SIG-M5 treated with dmso at 0.1 percent for 504 hours (cell line): ENCODE measurements at regions not wholly inside any gene's neighbourhood (a gene's known extent, or its start where the extent isn't known, plus 50 kb on each side); places are given as distances from the start of the nearest gene placed in this dataset.

Experiments used
- DNase-seq: peaks from one replicate; lab custom pipeline; 2025; ENCODE audit not compliant: unreplicated experiment; lab: John Stamatoyannopoulos, UW

DNA sequence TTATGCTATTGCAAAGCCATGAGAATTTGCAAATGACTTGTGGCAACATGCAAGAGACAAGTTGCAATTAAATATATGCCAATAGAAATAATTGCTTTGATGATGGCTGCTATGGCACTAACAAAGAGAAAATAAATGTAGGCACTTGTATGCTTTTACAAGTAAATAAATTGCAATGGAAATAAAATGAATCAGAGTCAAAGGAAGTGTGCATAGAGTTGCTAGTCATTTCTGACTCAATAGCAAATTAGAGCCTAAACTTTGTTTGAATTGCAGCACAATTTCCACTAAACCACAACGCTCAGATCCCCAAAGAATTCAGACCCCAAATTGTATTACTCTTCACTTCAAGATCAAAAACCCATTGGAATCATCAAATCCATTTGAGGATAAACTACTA lies 792.1 kb upstream of the ARGLU1 start:
- DNase-seq: no peak

DNA sequence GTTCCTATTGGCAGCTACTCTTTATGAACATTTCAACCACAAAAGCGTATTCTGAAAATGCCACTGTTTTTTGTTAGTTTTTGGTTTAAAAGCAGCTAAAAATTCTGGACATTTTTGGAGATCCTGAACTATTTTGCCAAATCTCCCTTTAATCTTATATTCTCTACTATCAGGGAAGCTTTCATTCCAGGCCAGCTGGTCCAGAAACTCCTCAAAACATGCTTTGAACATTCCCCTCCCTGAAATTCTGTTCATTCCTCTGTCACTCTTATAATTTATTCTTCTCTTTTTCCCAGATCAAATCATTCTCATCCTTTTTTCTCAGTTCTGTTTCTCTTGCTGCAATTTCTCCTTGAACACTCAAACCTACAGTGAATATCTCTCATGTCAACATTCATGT lies 790.9 kb upstream of the ARGLU1 start:
- DNase-seq: no peak

DNA sequence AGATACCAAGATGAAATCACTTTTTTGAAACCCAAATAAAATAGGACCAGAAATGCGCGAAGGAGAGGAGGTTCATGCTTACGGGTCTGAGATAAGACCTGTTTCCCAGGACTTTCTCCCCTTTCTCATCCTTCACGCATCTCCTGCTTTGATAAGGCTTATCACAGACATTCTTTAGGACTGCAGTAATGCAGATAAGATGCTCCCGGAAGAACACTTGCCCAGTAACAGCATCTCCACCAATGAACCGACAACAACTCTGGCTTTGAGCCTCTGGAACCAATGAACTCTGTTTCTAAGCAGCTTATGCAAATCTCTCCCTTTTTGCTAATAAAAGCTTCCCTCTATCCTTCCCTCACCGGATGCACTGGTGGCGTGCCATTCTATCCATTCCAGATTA lies 783.4 kb upstream of the ARGLU1 start:
- DNase-seq: no peak

DNA sequence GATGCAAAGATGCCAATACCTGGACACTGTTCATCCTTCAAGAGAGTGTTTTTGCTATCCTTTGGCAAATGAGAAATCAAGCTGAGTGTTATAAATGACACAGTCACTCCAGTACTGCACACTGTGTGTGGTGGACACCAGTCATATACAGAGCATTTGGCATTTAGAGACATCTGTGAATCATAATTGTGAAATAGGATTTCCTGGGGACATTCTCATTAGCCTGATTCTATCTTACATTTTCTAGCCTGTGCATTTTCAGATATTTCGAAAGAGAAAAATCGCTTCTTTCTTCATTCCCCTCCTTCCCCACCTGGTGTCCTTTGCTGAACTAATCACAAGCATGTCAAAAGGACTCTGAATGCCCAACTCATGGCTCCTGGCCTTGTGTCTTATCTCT lies 781.0 kb upstream of the ARGLU1 start:
- DNase-seq: no peak

DNA sequence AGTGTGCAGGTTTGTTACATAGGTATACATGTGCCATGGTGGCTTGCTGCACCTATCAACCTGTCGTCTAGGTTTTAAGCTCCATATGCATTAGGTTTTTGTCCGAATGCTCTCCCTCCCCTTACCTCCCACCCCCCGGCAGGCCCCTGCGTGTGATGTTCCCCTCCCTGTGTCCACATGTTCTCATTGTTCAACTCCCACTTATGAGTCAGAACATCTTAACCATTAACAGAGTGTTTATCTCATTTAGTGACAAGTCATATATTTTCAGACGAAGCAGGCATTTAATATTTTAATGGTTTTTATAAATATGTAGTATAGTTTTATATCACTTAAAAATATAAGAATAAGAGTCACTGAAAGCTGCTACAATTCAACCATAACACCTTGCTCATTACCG lies 780.5 kb upstream of the ARGLU1 start:
- no peak for DNase-seq

DNA sequence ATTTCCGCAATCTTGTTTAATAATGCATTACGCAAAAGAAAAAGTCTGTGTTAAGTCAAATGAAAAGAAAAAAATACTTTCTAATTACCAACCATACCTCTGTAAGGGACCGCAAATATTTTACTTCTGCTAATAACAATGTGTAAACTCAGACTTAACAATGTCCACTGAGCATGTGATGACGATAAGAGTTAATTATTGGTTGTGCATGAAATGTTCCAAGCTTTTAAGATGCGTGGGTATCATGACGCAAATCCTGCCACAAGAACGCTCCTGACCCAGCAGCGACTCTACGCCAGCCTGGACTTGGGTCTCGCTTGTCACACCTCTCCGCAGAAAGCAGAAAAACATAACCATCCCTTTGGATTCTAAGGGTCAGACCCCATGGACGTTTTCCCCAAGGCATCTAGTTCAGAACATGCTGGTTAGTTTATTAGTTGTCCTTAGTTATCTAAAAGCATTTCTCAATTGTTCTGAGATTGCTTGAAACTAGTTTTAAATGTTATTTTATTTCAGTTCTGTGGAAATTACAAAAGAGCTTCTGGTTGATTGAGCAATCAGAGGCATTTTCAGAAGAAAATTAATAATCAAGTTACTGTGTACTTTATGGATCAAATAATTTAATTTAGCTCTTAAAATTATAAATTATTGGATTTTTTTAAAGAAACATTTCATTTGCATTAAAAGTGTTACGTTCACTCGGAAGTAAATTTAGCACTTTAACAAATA lies 779.9 kb upstream of the ARGLU1 start:
- DNase-seq: no peak

DNA sequence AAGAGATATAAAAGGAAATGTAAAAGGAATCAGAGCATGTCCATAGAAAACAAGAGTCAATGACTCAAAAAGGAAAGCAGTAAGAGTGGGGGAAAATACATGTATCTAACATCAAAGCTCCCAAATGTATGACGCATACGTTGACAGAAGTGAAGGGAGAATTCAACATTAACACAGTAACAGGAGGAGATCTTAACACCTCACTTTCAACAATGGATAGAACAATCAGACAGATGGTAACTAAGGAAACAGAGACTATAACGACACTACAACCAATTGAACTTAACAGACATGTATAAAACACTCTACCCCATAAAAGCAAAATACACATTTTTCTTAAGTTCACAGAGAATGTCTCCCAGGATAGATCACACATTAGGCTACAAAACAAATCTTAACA lies 774.8 kb upstream of the ARGLU1 start:
- no peak for DNase-seq

DNA sequence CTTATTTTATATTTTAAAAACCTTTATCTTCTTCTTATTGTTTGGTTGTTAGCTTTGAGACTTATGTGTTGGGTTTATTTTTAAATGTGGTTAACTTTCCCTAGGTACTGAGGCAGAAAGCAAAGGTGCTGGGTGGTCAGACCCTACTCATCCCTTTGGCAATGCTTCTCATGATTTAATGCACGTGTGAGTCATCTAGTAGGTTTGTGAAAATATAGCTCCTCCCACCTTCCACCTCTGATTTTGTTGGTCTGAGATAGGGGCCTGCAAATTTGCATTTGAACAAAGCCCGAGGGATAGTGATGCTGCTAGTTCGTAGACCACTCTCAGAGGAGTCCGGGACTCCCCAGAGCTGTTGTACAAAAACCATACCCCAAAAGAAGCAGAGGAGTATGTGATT lies 771.3 kb upstream of the ARGLU1 start:
- DNase-seq: no peak

DNA sequence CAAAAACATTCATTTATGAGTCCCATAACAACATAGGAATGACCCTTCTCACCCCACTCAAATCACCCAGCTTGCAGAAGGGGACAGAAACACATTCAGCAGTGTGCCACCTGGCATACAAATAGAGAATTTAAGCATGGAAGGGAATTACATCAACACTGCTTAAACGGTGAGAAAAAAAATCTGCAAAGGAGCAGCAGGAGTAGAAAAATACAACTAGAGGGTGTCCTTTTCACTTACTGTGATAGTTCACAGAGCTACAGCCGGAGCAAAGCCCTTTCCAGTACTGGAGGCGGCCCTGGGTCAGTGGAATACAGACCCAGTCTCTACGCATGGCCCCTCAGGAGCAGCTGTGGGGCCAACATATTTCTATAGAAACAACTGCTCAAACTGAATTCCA lies 764.3 kb upstream of the ARGLU1 start:
- DNase-seq: no peak

DNA sequence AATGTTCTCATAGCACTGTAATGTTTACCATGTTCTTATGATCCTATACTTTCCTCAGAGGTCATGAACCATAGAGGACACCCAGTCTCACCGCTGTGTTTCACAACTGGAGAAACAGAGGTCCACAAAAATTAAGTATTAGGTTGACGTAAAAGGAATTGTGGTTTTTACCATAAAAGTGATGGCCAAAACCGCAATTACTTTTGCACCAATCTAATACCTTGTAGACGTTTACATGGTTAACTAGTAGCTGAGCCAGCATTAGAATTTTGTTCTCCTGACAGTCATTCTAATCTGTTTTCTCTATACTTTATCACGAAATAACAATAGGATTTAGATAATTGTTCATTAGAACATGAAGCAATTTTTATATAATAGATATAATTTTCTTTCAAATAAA lies 763.4 kb upstream of the ARGLU1 start:
- DNase-seq: no peak

DNA sequence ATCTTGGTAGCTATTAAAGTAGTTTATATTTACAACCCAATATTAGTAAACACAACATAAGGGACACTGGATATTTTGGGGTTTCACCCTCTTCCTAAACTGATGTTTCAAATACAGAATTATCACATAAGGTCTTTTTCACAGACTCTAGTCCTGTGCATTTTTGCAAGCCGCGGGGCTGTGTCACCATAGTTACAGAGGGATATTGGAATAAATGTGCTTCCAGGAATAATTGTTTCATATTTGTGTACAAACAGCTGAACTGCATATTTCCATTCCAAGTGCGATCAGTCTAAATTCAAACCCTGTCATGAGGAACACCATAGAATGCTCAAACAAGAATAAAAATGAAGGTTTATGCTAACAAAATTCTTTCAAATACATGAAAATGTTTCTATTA lies 762.5 kb upstream of the ARGLU1 start:
- DNase-seq: no peak

DNA sequence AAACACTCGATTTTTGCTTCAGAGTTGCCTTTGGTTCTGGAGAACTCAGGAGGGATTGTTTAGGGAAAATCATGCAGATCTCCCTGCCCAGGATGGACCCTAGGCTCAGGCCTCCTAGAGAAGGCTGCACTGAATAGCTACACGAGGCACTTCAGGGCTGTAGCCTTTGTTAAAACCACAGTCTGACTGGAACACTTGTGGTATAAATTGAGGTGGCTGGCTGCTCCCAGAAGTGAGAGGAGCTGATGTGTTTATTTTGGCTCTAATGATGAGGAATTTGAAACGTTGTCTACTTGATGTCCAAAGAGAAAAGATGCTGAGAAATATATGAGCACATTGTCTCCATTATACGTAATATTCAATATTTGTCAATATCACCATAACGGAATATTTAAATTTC lies 762.1 kb upstream of the ARGLU1 start:
- no peak for DNase-seq

DNA sequence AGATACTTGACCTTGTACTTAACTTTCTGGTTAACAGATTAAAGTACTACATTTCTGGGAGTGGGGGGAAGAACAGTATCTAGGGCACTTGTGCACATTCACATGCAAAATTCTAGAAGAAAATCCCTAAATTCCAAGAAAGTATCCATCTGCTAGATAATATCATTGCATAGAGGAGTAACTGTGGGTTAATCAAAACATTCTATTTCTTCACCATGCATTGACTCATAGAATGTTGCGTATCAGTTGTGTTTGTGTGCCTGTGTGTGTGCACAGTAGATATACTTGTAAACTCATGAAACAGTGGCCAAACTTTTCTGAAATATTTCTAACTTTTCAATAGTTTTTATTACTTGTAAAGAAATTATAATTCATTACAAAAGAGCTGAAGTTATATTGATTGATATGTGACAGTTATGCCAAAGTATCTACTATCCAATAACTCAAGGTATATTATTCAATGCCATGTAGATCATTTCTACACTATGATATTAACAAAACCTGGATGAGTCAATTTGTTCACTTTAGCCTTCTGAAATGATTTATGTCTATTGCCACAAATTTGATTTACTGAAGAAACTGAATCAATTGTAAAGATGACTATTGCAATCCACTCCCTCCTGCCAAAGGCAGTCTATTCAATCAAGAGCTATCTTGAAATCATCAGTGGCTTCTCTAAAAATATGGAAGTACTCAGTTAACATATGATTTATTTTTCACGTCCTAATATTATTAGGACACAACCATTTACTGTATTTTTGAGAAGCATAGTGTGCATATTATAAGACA lies 756.7 kb upstream of the ARGLU1 start:
- DNase-seq: no peak

DNA sequence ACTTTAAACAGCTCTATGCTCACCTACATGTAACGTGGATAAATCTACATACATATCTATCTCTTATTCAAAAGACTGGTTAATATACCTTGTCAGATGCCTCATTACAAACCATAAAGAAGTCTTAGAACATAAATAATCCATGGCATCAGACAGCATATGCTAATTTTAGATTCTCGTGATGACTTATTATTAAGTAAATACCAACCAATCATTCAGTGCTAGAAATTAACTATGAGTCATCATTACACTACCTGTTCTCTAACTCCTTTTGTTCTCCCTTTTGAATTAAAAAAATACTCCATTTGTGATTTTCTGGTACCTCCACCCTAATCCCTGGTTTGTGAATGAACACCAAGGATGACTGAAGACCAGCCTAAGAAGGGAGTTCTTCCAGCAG lies 754.3 kb upstream of the ARGLU1 start:
- DNase-seq: no peak

DNA sequence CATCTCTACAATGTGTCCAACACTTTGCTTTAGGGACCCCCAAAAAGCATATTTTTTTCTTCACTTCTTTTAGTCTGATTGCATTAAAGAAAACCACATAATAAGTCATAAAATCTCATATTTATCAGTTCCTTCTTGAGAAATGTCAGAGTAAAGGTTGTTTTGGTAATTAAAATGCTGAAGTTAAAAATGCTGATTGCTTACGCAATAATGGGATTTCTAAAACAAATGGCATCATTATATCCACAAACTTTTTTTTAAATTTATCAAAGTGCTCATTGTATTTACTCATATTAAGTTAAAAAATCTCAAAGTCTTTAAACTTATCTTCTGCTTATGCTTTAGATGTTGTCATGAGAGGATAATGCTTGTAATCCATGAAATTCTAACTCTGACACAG lies 737.2 kb upstream of the ARGLU1 start:
- DNase-seq: no peak

DNA sequence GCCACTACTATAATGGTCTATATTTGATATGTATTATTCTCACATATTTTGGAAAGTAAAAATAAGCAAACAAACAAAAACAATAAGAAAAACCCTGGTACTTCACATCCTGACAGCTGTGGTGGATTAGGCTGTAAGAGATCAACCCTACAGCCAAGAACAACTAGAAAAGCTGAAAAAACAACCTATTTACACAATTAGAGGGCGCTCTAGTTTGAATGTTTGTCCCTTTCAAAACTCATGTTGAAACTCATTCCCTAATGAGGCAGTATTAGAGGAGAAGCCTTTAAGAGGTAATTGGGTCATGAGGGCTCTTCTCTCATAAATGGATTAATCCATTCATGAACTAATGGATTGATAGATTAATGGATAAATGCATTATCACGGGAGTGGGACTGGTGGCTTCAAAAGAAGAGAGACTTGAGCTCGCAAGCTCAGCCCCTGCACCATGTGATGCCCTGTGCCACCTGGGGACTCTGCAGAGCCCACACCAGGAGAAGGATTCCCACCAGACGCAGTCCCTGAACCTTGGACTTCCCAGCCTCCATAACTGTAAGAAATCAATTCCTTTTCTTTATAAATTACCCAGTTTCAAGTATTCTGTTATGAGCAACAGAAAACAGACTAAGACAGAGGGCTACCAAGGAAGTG lies 733.9 kb upstream of the ARGLU1 start:
- no peak for DNase-seq

DNA sequence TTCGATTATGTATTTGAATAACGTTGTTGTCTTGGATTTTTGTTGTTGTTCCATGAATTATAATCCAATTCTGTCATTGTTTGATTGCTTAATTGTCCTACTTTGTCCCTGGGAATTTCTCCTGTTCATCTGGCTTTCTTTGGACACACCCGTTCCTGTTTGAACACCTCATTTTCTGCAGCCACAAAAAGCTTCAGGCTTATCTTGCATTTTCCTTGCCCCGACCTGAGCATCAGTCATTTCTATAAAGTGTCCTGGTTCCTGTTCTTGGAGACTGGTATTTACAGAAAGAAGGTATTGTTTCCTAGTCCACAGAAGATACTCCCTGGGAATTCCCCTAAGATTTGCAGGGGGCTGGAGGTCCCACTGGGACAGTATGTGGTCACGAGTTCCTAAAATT lies 731.8 kb upstream of the ARGLU1 start:
- DNase-seq: no peak

DNA sequence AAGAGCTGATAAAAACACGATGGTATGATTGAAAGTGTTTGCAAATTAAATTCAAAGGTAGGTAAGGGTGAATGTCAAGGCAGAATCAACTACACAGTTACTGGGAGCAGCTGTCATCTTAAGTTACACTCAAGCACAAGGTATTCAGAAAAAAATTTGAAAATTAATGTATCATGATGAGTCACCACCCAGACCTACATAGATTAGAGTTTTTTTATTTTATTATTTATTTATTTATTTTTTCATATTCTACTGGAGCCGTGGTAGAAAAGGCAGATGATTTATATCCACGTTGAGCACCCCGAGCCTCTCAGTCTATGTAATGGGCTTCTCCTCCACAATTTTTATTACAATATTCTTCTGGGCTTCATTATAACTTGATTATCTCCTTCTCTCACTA lies 728.9 kb upstream of the ARGLU1 start:
- no peak for DNase-seq

DNA sequence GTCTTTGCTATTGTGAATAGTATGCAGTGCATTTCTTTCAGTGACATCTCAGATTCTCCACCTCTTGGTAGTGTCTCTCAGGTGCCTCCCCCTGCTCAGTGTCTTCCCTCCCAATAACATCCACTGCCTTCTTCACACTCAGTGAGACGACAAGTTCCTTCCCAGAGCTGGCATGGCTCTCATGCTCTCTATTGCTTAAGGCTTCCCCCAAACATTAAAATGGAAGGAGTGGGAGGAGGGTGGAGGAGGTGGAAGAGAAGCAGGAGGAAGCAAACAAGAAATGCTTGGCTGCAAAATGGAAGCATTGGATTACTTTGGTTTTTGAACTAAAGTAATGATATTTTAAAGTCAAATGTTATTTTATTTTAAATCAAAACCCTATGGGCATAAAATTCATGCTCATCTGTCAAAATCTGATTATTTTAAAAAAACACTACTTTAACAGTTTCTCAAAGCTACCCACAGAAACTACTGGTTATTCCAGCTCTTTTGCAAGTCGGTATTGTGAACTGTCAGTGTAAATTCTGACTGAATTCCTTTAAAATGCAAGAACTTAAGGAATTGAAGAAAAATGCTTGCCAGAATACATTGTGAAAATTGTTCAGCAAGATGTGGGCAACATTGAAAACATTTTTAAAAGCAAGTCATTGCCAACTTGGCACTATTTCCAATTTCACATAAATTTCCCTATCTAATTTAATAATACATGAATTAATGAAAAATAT lies 727.6 kb upstream of the ARGLU1 start:
- no peak for DNase-seq

DNA sequence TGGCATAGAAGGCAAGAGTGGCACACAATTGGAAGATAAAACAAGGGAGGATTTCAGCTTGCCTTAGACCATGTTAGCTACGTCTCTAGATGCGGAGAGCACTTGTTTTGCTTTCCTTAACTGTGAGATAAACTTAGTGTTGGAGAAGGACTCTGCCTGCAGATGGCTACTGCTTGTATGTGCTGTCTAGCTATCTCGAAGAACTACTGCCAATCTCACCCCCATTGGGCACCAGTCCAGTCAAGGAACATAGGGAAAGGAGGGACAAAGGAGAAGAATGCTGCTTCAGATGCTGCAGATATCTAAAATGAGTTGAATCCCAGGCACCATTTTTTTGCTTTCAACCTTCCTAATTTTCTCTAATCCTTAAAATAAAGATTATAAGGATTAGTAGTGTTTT lies 726.0 kb upstream of the ARGLU1 start:
- DNase-seq: no peak

DNA sequence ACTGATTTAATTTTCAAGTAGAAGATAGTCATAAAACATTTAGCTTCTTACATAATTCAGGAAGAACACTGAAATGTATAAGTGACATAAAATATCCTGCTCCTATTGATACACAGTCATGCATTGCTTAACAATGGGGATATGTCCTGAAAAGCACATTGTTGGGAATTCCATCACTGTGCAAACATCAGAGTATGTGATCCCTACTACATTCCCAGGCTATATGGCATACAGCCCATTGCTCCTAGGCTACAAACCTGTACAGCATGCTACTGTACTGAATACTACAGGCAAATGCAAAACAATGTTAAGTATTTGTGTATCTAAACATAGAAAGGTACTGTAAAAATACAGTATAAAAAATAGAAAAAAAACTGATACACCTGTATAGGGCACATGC lies 723.9 kb upstream of the ARGLU1 start:
- no peak for DNase-seq

DNA sequence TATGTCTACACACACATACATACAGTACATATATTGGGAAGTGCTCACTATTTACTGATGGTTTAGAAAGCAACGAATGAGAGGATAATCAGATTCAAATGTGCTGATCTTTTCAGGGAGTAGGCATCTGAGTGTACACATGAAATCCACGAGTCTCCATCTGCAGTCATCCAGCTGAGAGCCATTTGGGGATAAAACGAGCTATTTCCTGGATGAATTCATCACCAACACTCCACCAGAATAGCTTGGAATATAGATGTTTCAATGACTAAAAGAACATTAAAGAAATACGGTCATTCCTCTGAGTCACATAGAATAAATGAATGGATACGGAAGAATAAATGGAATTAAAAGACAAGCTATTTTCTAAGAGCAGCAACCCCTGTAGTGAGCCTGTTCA lies 721.6 kb upstream of the ARGLU1 start:
- no peak for DNase-seq
